Liver (tissue), 8 donors: ENCODE measurements at regions not wholly inside any gene's neighbourhood (a gene's known extent, or its start where the extent isn't known, plus 50 kb on each side); places are given as distances from the start of the nearest gene placed in this dataset.

Source experiments
- DNase-seq: peaks from one replicate; pipeline ENCODE4 v3.0.0-alpha.2; 2017; ENCODE audit warnings: low spot score
- H3K27ac ChIP-seq, 2 donors: one replicate each; pipeline ENCODE4 v1.7.0; 2013; ENCODE audit warnings: inconsistent platforms in 2 of 2, low read length in 2 of 2, control low read depth in 1 of 2, low read depth in 1 of 2, mild to moderate bottlenecking in 1 of 2
- H3K27me3 ChIP-seq, 4 donors: one replicate each; pipeline versions ENCODE4 v1.6.1 to v1.7.0; 2013; ENCODE audit warnings: low read length in 3 of 4, inconsistent platforms in 1 of 4, mild to moderate bottlenecking in 1 of 4, moderate library complexity in 1 of 4; ENCODE audit not compliant: control insufficient read depth in 4 of 4, insufficient read depth in 4 of 4
- H3K36me3 ChIP-seq, 4 donors: one replicate each; pipeline versions ENCODE4 v1.6.1 to v1.7.0; 2013; ENCODE audit warnings: low read length in 3 of 4, mild to moderate bottlenecking in 3 of 4, low read depth in 1 of 4, moderate library complexity in 1 of 4; ENCODE audit not compliant: control insufficient read depth in 4 of 4, insufficient read depth in 3 of 4
- H3K4me1 ChIP-seq, 4 donors: one replicate each; pipeline versions ENCODE4 v1.6.1 to v1.7.0; 2013; ENCODE audit warnings: low read length in 3 of 4, mild to moderate bottlenecking in 3 of 4, moderate library complexity in 1 of 4; ENCODE audit not compliant: control insufficient read depth in 4 of 4, insufficient read depth in 4 of 4
- H3K4me3 ChIP-seq, 3 donors: one replicate each; pipeline versions ENCODE4 v1.6.1 to v1.7.0; 2013; ENCODE audit warnings: low read length in 3 of 3, control low read depth in 1 of 3, low read depth in 1 of 3, mild to moderate bottlenecking in 1 of 3
- H3K9ac ChIP-seq, 2 donors: one replicate each; pipeline ENCODE4 v1.7.0; 2013; ENCODE audit warnings: low read length in 2 of 2, mild to moderate bottlenecking in 2 of 2, moderate library complexity in 2 of 2, control low read depth in 1 of 2, low read depth in 1 of 2
- H3K9me3 ChIP-seq, 4 donors: one replicate each; pipeline versions ENCODE4 v1.6.1 to v1.7.0; 2013; ENCODE audit warnings: low read length in 3 of 4; ENCODE audit not compliant: control insufficient read depth in 4 of 4
- CTCF ChIP-seq: fragments of 150-350 bp; IDR thresholded peaks from 2 replicates; pipeline ENCODE4 v1.5.1; 2017; ENCODE audit warnings: improper control_type of control experiment, low read depth, low read length; ENCODE audit not compliant: missing input control
- EGR1 ChIP-seq, 2 donors: IDR thresholded peaks; 2 replicates each; pipeline ENCODE4 v1.6.1; 2016 to 2018; ENCODE audit warnings: antibody characterized with exemption in 2 of 2, low read depth in 2 of 2
- FOXA2 ChIP-seq: IDR thresholded peaks from 2 replicates; pipeline ENCODE4 v1.6.1; 2016; ENCODE audit warnings: antibody characterized with exemption
- GABPA ChIP-seq, 2 donors: IDR thresholded peaks in 1 of 2; conservative IDR thresholded peaks in 1 of 2; 2 replicates each; pipeline ENCODE4 v1.6.1; 2016; ENCODE audit warnings: antibody characterized with exemption in 2 of 2, mild to moderate bottlenecking in 1 of 2, moderate library complexity in 1 of 2
- HNF4A ChIP-seq, 2 donors: conservative IDR thresholded peaks; 2 replicates each; pipeline ENCODE4 v1.6.1; 2016; ENCODE audit warnings: antibody characterized with exemption in 2 of 2, mild to moderate bottlenecking in 2 of 2
- HNF4G ChIP-seq: IDR thresholded peaks from 2 replicates; pipeline ENCODE4 v1.6.1; 2016; ENCODE audit warnings: antibody characterized with exemption
- MAX ChIP-seq: IDR thresholded peaks from 2 replicates; pipeline ENCODE4 v1.6.1; 2016; ENCODE audit warnings: antibody characterized with exemption
- RAD21 ChIP-seq, 2 donors: IDR thresholded peaks; 2 replicates each; pipeline ENCODE4 v1.6.1; 2016; ENCODE audit warnings: antibody characterized with exemption in 2 of 2, mild to moderate bottlenecking in 2 of 2
- REST ChIP-seq: IDR thresholded peaks from 2 replicates; pipeline ENCODE4 v1.6.1; 2016; ENCODE audit warnings: antibody characterized with exemption, mild to moderate bottlenecking
- RXRA ChIP-seq, 2 donors: IDR thresholded peaks; 2 replicates each; pipeline ENCODE4 v1.6.1; 2017 to 2018; ENCODE audit warnings: antibody characterized with exemption in 2 of 2, mild to moderate bottlenecking in 1 of 2
- SP1 ChIP-seq: IDR thresholded peaks from 2 replicates; pipeline ENCODE4 v1.6.1; 2018; ENCODE audit warnings: antibody characterized with exemption, mild to moderate bottlenecking
- ZBTB33 ChIP-seq: IDR thresholded peaks from 2 replicates; pipeline ENCODE4 v1.6.1; 2016; ENCODE audit warnings: antibody characterized with exemption
- WGBS: extraction: QIAGEN DNeasy Blood & Tissue Kit; methylation state at CpG from one replicate; pipeline ENCODE4 v1.1.7; 2013; 5-methylcytosine and 5-hydroxymethylcytosine counted together
- donor health status: healthy.
- donor health status: healthy.
- donor health status: healthy.
- donor health status: healthy.
- donor health status: healthy.

GRCh38 chr14:66413901-66414300, 72.3 kb upstream of the CCDC196 start (continued):
- no peak for TF ChIP-seq ZBTB33
- no peak for TF ChIP-seq RXRA (IDR thresholded peaks at IDR 0.05)

GRCh38 chr14:66414511-66414910, 71.7 kb upstream of the CCDC196 start:
- no peak for DNase-seq
- Histone ChIP-seq H3K9ac (no peak overlapping the region), H3K36me3 (no peaks in the 10 kb centered on the region), H3K4me1 (no peaks in the 10 kb centered on the region), H3K4me3 (no peak overlapping the region), H3K27me3 (no peaks in the 10 kb centered on the region), H3K9me3 (no peaks in the 10 kb centered on the region), H3K27ac (no peak overlapping the region)
- WGBS = 97% methylated on average over 1 of the region's 1 CpG
- TF ChIP-seq SP1 (no peak), CTCF (no peak), RAD21 (IDR thresholded peaks at IDR 0.05) (no peak), EGR1 (IDR thresholded peaks at IDR 0.05; ENCODE audit: low read depth in 2 of 2) (no peak)

GRCh38 chr14:66420251-66421006, 65.7 kb upstream of the CCDC196 start:
- TF ChIP-seq EGR1 (IDR thresholded peaks at IDR 0.05; ENCODE audit: low read depth in 2 of 2) = no peak
- TF ChIP-seq HNF4G = no peak
- TF ChIP-seq GABPA (IDR thresholded peaks at IDR 0.05 in 1 of 2, conservative IDR thresholded peaks at IDR 0.05 in 1 of 2) = no peak
- no peak for TF ChIP-seq SP1
- TF ChIP-seq ZBTB33 = no peak
- TF ChIP-seq RAD21 (IDR thresholded peaks at IDR 0.05) = no peak
- TF ChIP-seq MAX = no peak
- no peak for TF ChIP-seq FOXA2
- no peak for TF ChIP-seq REST
- TF ChIP-seq HNF4A (conservative IDR thresholded peaks at IDR 0.05) = no peak
- no peak for DNase-seq
- Histone ChIP-seq H3K36me3 (no peaks in the 10 kb centered on the region), H3K4me1 (peaks cover 0 to 23% (median 17%) of the 10 kb centered on the region in 4 donors), H3K9ac (no peak overlapping the region), H3K9me3 (no peaks in the 10 kb centered on the region), H3K27me3 (no peaks in the 10 kb centered on the region), H3K4me3 (no peak overlapping the region), H3K27ac (no peak overlapping the region)
- WGBS = 93% methylated on average over 2 of the region's 2 CpGs
